DMS153 (cell line): ENCODE measurements at regions not wholly inside any gene's neighbourhood (a gene's known extent, or its start where the extent isn't known, plus 50 kb on each side); places are given as distances from the start of the nearest gene placed in this dataset.

Experiments used
- DNase-seq: peaks from one replicate; lab custom pipeline; 2025; lab: John Stamatoyannopoulos, UW

DNA sequence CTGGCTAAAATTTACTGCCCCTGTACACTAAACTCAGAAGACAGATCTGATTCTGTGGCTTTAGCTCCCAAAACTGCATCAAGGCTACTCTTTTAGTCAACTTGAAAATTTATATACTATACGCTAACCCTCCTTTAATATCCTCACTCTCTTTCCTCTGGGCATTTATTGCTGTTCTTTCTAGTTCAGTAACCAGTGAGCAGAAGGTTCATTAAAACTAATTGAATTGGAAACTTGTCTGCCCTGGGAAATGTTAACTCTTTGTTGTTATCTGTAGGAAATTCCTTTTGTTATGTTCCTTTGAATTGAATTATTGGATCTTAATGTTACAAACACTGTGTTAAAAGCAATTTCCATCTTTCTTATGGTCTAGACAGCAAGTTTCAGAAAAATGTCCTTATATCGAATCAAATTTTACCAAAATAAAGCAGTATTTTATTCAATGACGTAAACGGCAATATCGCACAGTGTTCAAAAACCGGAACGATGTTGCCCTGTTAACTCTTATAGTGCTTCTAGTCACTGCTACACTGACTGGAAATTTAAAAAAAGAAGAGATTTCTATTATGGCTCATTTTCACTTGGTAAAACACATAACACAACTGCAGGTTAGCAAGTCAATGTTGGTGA lies 168.3 kb downstream of the NR4A2 start:
- no peak for DNase-seq

- DNase-seq, result peak; percentile 40
Observed at GRCh38 chr2:156158808-156159207, 173.7 kb downstream of the NR4A2 start.

DNA sequence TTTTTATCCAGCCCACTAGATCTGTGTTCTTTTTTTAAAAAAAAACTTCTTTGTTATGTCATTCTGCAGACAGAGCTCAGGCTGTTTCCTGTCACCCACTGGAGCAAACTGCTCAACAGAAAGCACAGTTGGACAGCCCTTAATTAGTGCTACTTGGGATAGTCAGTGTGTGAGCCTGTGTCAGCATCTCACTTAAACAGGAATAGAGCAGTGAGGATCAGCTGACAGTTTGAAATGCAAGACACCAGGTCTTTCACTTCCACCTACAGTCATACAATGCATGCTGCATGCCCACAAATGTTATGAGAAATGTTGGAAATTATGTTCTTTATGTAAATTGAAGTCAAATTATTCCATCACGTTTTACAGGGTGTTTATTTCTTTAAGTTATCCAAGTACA lies 174.9 kb downstream of the NR4A2 start:
- DNase-seq, result peak; percentile 15

- no peak for DNase-seq
Observed at GRCh38 chr2:156156580-156156979, 175.9 kb downstream of the NR4A2 start.

DNA sequence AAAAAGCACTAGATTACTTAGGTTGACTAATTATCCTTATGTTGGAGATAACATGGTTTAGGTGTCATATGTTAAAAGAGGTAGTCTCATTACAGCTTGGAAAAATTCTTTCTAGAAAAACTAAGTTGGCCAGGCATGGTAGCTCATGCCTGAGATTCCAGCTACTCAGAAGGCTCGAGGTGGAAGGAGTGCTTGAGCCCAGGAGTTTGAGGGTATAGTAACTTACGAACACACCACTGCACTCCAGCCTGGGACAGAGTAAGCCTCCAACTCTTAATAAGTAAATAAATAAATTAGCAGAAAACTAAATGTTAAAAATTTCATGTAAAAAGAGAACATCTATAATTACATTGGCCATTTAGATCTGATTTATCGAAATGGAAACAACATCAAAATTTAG lies 177.2 kb downstream of the NR4A2 start:
- DNase-seq, result no peak

DNA sequence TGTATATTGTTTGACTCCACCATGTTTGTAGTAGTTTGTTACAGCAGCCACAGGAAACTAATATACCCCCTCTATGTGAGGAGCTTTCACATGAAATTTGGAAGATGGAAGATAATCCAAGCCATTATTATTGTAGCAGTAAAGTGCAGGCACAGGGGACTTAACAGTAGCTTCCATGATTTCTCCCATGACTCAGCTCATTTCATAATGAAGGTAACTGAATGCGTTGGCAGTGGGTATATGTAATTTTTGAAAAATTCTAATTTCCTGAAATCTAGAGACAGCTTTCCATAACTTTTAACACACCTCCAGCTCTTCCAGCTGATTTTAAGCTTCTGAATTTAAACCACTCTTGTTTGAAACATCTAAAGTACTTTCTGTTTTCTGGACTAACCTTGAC lies 181.2 kb downstream of the NR4A2 start:
- DNase-seq, result no peak

GRCh38 chr2:156147594-156148330 lies 184.8 kb downstream of the NR4A2 start:
- no peak for DNase-seq

DNA sequence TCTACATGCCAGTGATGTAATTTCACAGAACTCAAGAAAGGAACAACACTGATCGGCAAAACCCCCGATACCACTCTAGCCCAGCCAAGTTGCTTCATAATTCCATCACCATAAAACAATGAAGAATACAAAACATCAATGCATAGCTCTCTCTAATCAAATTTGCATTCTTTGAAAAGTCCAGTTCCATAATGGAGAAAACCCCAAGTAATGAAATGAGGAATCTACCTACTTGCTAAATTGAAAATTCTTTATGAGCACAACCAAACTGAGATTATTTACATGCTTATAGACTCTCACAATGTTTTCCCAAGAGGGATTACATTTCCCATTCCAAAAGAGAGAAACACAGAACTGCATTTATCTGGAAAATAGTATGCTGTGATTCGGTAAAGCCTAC lies 186.5 kb downstream of the NR4A2 start:
- no peak for DNase-seq

GRCh38 chr2:156145469-156145868 lies 187.1 kb downstream of the NR4A2 start:
- DNase-seq, result no peak

- no peak for DNase-seq
Observed at GRCh38 chr2:156136566-156136965, 196.0 kb downstream of the NR4A2 start.

- DNase-seq, result no peak
Observed at GRCh38 chr2:156134887-156135286, 197.6 kb downstream of the NR4A2 start.

DNA sequence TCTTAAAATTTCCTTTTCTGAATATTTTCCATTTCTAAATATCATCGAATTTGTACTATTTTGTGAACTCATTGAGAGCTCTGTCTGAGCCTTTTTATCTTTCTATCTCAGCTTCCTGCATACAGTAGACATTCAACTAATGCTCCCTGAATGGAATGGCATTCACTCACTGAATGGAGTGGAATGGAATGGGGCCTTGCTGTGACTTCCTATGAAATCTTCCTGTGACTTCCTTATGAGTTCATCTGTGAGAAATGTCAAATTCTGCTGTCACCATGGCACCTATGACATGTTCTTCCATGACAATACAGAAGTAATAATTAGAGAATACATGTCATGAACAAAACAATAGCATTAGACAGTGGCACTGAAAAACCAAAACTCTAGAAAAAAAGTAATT lies 199.6 kb downstream of the NR4A2 start:
- DNase-seq, result no peak

DNA sequence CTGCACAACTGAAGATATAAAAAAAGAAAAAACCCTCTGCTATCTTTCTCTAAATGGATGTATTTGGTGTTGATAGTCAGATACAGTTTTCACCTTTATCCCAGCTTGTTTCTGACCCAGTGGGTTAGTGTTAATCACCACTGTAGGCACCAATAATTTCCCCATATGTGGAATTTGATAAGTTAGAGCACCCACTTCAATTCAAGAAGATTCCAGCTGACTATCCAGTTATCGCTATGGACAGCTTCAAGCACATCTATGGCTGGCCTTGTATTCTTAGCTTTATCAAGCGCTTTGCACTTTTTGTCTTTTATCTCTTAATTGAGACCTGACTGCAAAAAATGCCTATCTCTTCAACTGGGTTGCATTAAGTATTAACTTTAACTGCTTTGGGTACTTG lies 200.4 kb downstream of the NR4A2 start:
- DNase-seq, result no peak

DNA sequence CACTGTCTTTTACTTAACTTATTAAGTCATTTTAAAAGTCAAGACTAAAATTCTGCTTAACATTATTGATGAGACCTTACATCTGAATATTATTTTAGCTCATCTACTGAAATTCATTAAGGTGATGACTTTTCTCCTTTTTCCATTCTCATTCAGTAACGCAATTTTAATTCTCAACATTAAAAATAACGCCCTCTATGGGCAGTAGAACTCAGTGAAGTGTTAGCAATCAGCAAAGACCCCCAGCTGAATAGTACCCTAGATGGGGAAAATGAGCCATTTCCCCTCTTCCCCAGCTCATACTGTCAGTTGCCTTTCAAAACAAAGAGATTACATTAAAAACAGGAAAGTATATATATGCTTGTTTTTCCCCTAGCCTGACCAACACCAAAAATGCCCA lies 203.3 kb downstream of the NR4A2 start:
- no peak for DNase-seq

GRCh38 chr2:156125018-156125417 lies 207.5 kb downstream of the NR4A2 start:
- DNase-seq, result no peak

DNA sequence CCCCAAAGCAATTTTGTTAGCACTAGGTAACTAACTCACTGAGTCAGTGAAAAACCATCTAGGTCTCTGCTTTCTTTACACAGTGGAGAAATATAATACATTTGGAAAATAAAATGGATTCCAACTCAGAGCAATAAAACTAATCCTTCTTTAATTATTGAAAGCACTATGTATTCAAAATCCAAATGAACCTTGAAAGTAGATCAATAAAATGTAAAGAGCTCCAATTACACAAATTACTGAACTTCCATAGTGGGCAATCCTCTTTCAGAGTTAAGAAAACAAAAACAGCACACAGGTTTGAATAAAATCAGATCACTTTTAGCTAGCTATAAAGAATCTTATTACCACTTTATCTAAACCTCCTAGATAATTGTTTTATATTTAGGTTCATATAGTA lies 208.1 kb downstream of the NR4A2 start:
- DNase-seq, result no peak

GRCh38 chr2:156118753-156119416 lies 213.6 kb downstream of the NR4A2 start:
- no peak for DNase-seq

- DNase-seq, result no peak
Observed at GRCh38 chr2:156116113-156116512, 216.4 kb downstream of the NR4A2 start.

- DNase-seq, result no peak
Observed at GRCh38 chr2:156115338-156115737, 217.2 kb downstream of the NR4A2 start.

- no peak for DNase-seq
Observed at GRCh38 chr2:156112323-156112722, 220.2 kb downstream of the NR4A2 start.

- DNase-seq, result no peak
Observed at GRCh38 chr2:156110890-156111289, 221.6 kb downstream of the NR4A2 start.

DNA sequence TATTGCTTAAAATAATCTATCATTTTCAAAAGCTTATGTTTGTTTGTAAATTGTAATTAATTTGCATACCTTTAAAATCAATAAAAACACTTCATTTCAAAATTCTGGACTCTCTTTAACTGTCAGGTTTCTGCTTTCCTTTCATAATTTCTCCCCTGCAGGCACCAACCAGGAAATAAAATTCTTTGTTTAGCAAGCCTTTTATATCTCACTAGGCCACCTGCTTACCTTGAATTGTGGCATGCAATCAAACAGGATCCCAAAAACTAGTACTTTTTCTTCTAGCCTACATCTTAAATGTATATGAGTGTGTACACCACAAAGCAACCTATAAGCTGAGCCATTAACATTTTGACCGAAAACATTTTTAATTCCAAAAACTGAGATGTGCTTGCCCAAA lies 233.1 kb downstream of the NR4A2 start:
- DNase-seq, result peak; percentile 74

- peak; percentile 15 for DNase-seq
Observed at GRCh38 chr2:156098506-156098905, 234.0 kb downstream of the NR4A2 start.
